ENCODE measurements at regions not wholly inside any gene's neighbourhood (a gene's known extent, or its start where the extent isn't known, plus 50 kb on each side); places are given as distances from the start of the nearest gene placed in this dataset.
"Not testable (repeated sequence)": the region's sequence is repeated elsewhere in the genome, so short reads cannot be mapped to it uniquely, and the experiment has no call there.

- DNase-seq: no peak
Measured at GRCh38 chr3:106276151-106276550, 407.3 kb upstream of the CBLB start.

DNA sequence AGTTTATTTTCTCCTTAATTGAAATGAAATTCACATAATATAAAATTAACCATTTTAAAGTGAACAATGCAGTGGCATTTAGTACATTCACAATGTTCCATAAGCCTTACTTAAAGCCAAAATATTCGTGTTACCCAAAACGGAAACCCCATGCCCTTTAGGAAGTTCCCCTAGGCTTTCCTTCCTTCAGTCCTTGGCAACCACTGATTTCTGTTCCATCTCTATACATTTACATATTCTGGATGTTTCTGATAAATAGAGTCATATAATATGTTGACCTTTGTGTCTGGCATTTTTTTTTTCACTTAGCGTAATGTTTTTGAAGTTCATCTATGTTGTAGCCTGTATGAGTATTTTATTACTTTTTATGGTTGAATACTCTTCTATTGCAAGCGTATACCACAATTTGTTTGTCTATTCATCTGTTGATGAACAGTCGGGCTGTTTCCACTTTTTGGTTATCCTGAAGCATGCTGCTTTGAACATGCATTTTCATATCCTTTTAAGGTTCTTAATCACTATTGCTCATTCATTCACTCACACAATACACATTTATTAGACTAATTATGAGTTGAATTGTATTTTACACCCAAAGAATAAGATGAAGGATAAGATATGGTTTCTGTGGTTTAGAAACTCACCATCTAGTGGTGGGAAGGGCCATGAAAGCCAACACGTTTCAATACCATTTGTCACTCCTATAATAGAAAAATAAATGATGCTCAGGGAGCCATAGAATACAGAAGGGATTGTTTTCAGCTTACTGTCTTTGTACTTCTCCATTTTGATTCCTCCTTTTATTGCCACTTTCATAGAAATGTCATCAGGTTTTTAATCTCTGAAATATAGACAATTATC lies 408.2 kb upstream of the CBLB start:
- DNase-seq: no peak

DNA sequence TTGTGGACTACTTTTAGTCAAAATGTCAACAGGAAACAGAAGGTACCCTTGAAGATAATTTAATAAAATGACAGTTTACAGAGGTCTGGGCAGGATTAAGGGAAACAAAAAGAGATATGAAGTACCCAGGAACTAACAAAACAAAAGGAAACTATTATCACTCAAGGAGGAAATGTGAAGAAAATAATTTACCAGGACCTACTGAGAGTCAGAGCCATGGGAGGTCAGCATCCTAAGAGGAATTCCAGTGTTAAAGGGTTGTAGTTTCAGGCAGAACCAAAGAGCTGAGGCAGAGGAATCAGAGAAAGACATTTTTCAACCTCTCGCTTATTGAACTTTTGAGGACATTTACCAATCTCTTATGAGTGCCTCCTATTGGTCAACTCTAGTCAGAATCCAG lies 408.9 kb upstream of the CBLB start:
- DNase-seq: no peak

DNA sequence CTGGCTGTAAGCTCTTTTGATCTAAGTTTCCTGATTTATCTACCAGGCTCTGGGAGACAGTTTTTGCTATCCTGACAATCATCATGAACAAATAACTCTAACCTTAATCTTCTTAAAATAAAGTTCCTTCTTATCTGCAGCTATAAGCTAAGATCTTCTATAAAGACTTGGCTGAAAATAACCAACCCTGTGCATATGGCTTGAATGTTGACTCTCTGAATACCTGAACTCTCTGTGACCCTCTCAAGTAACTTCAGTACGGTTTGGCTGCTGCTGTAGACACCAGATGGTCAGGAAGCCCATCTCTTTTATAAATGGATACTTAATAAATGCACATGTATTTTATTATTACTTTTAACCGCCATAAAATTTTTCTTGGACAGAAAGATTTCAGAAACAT lies 412.4 kb upstream of the CBLB start:
- no peak for DNase-seq

DNA sequence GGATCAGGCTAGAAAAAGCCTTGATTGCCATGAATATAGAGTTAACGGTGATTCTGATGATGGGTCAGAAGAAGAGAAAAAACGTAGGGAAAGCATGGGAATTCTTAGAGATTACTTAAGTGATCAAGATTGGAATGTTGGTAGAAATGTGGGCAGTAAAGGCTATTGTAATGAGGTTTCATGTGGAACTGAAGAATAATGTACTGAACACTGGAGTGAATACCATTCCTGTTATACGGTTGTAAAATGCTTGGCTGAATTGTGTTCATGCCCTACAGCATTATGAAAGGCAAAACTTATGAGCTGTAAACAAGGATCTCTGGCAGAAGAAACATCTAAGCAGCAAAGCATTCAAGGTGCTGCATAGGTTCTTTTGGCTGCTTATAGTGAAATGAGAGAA lies 414.1 kb upstream of the CBLB start:
- DNase-seq: no peak

- no peak for DNase-seq
Measured at GRCh38 chr3:106288781-106289180, 420.0 kb upstream of the CBLB start.

DNA sequence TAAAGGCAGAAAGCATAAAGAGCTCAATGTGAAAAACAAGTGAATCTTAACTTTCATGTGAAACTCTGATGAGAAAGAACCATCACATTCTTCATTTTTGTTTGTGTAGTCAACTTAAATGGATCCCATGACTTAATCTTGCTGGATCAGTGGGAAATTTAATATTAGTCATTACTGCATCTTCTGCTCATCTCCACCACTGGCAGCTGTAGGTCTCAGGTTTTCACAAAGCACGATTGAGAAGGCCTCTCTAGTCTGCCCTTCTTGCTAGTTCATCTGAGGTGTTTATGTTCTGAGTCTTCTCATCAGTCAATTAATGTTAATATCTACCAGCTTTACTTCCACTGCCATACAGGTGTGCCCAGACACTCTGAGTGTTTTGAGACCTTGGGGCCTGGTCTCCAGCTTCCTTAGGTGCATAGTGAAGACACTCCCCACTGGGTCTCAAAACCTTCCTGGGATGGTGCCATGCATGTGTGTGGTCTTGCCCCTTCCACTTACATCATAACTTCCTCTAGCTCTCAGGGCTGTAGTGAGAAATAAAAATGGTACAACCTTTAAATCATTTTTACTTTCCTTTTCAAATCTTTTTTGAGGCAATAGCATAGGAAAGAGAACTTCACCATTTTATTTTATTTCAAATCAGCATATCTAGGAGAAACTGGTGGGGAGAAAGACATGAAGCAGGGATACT lies 421.6 kb upstream of the CBLB start:
- no peak for DNase-seq

DNA sequence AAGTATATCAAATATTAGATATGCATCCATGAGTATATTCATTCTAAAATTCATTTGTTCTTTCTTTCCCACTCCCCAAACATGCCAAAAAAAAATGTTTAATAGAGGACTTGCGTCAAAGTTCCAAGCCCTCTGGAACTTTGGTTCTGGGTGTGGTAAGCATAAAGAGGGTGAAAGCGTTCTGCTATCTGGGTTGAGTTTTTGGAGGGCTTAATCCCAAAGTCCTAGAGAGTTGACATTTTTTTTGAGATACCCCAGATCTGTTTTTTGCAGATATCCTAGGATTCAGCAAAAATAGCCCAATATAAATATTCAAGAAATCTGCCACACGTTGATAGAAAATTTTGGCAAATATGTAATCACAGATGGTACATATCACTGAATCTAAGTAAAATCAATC lies 424.3 kb upstream of the CBLB start:
- no peak for DNase-seq

DNA sequence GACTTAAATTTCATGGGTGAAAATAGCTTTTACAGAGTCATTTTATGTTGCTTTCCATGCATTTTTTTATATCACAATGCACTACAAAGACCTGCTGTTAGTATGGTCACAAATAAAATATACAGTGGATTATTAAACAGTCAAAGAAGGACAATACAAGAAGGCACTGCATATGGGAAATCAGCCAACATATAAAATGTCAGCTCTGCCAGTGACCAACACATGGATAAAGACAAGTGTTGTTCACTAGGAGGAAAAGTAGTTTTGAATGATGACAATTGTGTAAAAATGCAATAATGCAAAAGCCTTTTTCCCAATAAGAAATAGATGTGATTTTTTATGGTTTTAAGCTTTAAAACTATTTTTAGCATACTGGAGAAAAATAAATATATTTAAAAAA lies 425.3 kb upstream of the CBLB start:
- DNase-seq: no peak

GRCh38 chr3:106296062-106296461 lies 427.2 kb upstream of the CBLB start:
- DNase-seq: no peak

GRCh38 chr3:106299300-106300098 lies 430.7 kb upstream of the CBLB start:
- no peak for DNase-seq

DNA sequence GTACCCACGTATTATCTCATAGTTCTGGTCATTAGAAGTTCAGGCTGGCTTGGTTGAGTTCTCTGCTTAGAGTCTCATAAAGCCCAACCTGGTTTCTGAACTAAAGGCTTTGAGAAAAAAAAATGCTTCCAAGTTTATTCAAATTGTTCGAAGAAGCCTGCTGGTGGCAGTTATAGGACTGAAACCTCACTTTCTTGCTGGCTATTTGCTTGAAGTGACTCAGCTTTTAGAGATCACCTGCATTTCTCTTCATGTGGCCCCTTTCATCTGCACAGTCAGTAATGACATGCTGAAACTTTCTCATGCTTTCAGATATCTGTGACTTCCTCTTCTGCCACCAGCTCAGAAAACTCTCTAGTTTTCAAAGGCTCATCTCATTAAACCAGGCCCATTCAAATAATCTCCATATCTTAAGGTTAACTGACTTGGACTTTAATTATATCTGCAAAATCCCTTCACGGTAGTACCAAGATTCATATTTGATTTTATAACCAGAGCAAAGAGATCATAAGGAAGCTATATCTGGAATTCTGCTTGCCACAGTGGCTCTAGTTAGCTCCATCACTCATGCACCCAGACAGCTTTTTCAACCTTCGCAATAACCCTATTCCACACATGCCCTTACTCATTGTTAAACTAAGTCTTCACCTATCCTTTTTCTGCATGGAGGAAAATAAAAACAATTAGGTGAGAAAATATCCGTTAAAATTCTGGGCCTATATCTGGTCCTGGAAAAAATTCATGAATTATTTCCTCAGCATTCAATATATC lies 433.8 kb upstream of the CBLB start:
- DNase-seq: no peak

DNA sequence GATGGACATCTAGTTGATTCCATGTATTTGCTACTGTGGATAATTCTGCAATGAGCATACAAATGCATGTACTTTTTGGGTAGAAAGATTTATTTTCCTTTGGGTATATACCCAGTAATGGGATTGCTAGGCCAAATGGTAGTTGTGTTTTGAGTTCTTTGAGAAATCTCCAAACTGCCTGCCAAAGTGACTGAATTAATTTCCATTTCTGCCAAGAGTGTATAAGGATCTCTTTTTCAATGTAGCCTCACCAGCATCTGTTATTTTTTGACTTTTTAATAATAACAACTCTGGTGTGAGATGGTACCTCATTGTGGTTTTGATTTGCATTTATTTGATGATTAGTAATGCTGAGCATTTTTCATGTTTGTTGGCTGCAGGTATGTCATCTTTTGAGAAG lies 435.0 kb upstream of the CBLB start:
- DNase-seq: no peak

- no peak for DNase-seq
Measured at GRCh38 chr3:106305127-106305526, 436.3 kb upstream of the CBLB start.

GRCh38 chr3:106305882-106306435 lies 437.1 kb upstream of the CBLB start:
- DNase-seq: no peak

DNA sequence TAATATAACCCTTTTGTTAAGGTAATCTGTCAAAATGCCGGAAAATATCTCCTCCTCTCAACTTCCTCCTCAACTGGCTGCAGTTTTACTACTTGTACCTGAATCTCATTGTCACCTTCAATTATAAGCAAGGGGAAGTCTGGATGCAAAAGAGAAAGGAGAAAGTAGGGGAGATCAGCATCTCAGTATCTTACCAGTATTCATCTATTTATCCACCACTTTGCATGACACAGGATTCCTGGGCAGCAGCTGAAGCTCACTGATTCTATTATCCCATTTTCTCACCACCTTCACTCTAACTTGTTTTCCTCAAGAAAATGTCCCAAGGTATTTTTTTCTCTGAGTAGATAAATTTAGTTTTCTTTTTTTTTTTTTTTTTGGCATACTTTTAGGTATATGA lies 440.5 kb upstream of the CBLB start:
- no peak for DNase-seq

GRCh38 chr3:106309798-106310197 lies 441.0 kb upstream of the CBLB start:
- not testable (repeated sequence) for DNase-seq

DNA sequence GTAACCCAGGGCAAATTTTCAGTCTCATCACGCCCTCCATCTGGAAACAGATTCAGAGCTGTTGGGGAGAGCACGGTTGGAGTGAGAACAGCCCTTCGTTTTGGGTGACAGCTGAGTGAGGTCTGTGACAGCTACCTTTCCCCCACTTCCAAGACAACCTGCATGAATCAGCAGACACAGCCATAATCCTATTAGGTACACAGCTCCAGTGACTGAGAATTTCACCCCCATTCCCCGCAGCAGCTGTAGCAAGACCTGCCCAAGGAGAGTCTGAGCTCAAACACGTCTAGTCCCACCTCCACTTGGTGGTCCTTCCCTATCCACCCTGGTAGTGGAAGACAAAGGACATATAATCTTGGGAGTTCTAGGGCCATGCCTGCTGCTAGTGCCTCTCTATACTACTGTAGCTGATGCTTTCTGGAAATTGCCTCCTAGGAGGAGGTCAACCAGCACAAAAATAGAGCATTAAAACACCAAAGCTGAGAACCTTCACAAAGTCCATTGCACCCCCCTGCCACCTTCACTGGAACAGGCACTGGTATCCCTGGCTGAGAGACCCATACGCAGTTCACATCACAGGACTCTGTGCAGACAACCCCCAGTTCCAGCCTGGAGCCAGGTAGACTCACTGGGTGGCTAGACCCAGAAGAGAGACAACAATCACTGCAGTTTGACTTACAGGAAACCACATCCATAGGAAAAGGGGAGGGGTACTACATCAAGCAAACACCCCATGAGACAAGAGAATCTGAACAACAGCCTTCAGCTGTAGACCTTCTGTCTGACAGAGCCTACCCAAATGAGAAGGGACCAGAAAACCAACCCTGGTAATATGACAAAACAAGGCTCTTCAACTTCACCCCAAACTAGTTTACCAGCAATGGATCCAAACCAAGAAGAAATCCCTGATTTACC lies 448.6 kb upstream of the CBLB start:
- DNase-seq: no peak

- DNase-seq: not testable (repeated sequence)
Measured at GRCh38 chr3:106321438-106321837, 452.6 kb upstream of the CBLB start.

DNA sequence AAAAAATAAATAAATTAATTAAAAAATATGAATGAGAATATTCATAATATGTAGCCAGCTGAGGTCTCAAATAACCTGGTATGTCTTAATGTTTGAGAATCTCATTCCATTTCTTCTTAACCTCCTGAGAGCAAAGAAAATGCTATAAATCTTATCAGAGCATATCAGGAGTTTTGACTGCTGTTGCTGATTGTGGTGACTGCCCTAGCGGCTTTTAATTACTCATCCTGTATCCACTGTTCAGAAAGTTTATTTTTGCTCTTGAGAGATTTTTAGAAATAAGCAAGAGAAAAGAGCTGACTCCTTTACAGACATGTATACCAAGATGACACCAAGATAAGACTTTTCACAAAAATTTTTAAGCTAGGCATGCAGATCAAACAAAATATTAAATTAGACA lies 454.8 kb upstream of the CBLB start:
- DNase-seq: no peak

GRCh38 chr3:106326941-106327695 lies 458.3 kb upstream of the CBLB start:
- DNase-seq: no peak
